Right lobe of liver (tissue), 4 donors: ENCODE measurements at regions not wholly inside any gene's neighbourhood (a gene's known extent, or its start where the extent isn't known, plus 50 kb on each side); places are given as distances from the start of the nearest gene placed in this dataset.

Source experiments
- CTCF ChIP-seq, 4 donors: fragments of 200-600 bp in 3 of 4; fragments of 450-650 bp in 1 of 4; IDR thresholded peaks; one replicate each; pipeline versions ENCODE4 v1.5.1 to v1.8.0; 2016 to 2022; ENCODE audit warnings: antibody characterized with exemption in 4 of 4, mild to moderate bottlenecking in 2 of 4
- POLR2A ChIP-seq: fragments of 450-650 bp; IDR thresholded peaks from one replicate; pipeline ENCODE4 v1.6.1; 2017; ENCODE audit warnings: antibody characterized with exemption, mild to moderate bottlenecking
- donor health status: DM: no; HTN: no; CAD: no.
- donor health status: DM: no; HTN: no; CAD: no.
- donor health status: DM: no; HTN: yes; CAD: no.

GRCh38 chr3:54065586-54065985, 56.8 kb upstream of the CACNA2D3 start:
- TF ChIP-seq POLR2A (no peak), CTCF (IDR thresholded peaks at IDR 0.05) (no peak)
